Fibroblast of skin of left quadriceps (primary cell): ENCODE measurements at regions not wholly inside any gene's neighbourhood (a gene's known extent, or its start where the extent isn't known, plus 50 kb on each side); places are given as distances from the start of the nearest gene placed in this dataset.
"Not testable (repeated sequence)": the region's sequence is repeated elsewhere in the genome, so short reads cannot be mapped to it uniquely, and the experiment has no call there.

Source experiments
- DNase-seq, 2 experiments: peaks; one replicate each; pipeline ENCODE4 v3.0.0-alpha.2; 2013; ENCODE audit warnings: low read depth in 2 of 2

- no peak for DNase-seq
These were observed 433.8 kb upstream of the ID2 start for GRCh38 chr2:8247905-8248622.

- DNase-seq: no peak
These were observed 433.3 kb upstream of the ID2 start for GRCh38 chr2:8248623-8248957.

- DNase-seq: no peak
These were observed 432.7 kb upstream of the ID2 start for GRCh38 chr2:8249141-8249540.

GRCh38 chr2:8249769-8250168, 432.1 kb upstream of the ID2 start:
- no peak for DNase-seq

GRCh38 chr2:8250290-8250689, 431.6 kb upstream of the ID2 start:
- not testable (repeated sequence) for DNase-seq

- DNase-seq: no peak
These were observed 430.6 kb upstream of the ID2 start for GRCh38 chr2:8251291-8251690.

GRCh38 chr2:8251856-8252255, 430.0 kb upstream of the ID2 start:
- no peak for DNase-seq

- no peak for DNase-seq
These were observed 428.7 kb upstream of the ID2 start for GRCh38 chr2:8252997-8253694.

- no peak for DNase-seq
These were observed 428.1 kb upstream of the ID2 start for GRCh38 chr2:8253781-8254180.

GRCh38 chr2:8254214-8254613, 427.6 kb upstream of the ID2 start:
- DNase-seq: not testable (repeated sequence)

- no peak for DNase-seq
These were observed 426.9 kb upstream of the ID2 start for GRCh38 chr2:8254791-8255447.

- no peak for DNase-seq
These were observed 426.4 kb upstream of the ID2 start for GRCh38 chr2:8255448-8255800.

- DNase-seq: no peak
These were observed 425.0 kb upstream of the ID2 start for GRCh38 chr2:8256905-8257304.

- no peak for DNase-seq
These were observed 424.4 kb upstream of the ID2 start for GRCh38 chr2:8257502-8257901.

GRCh38 chr2:8258406-8258805, 423.4 kb upstream of the ID2 start:
- DNase-seq: no peak

GRCh38 chr2:8259106-8259840, 422.6 kb upstream of the ID2 start:
- DNase-seq: no peak

- DNase-seq: no peak
These were observed 422.0 kb upstream of the ID2 start for GRCh38 chr2:8259841-8260178.

GRCh38 chr2:8260213-8260612, 421.6 kb upstream of the ID2 start:
- DNase-seq: no peak

- DNase-seq: no peak
These were observed 418.0 kb upstream of the ID2 start for GRCh38 chr2:8263901-8264300.

- DNase-seq: no peak
These were observed 416.9 kb upstream of the ID2 start for GRCh38 chr2:8264981-8265380.

GRCh38 chr2:8265476-8266226, 416.2 kb upstream of the ID2 start:
- no peak for DNase-seq

GRCh38 chr2:8266563-8266962, 415.3 kb upstream of the ID2 start:
- no peak for DNase-seq
